Mucosa of stomach (tissue), 1 donor: ENCODE measurements at regions not wholly inside any gene's neighbourhood (a gene's known extent, or its start where the extent isn't known, plus 50 kb on each side); places are given as distances from the start of the nearest gene placed in this dataset.

Experiments used
- H3K27me3 ChIP-seq: one replicate; pipeline ENCODE4 v1.7.0; 2013; ENCODE audit warnings: mild to moderate bottlenecking, low read length; ENCODE audit not compliant: control insufficient read depth, insufficient read depth
- H3K36me3 ChIP-seq: one replicate; pipeline ENCODE4 v1.7.0; 2013; ENCODE audit warnings: low read length; ENCODE audit not compliant: control insufficient read depth, insufficient read depth
- H3K4me1 ChIP-seq: one replicate; pipeline ENCODE4 v1.7.0; 2013; ENCODE audit warnings: mild to moderate bottlenecking, low read length; ENCODE audit not compliant: control insufficient read depth, insufficient read depth
- H3K4me3 ChIP-seq: one replicate; pipeline ENCODE4 v1.7.0; 2013; ENCODE audit warnings: low read length
- H3K9ac ChIP-seq: one replicate; pipeline ENCODE4 v1.7.0; 2013; ENCODE audit warnings: mild to moderate bottlenecking, low read length, moderate library complexity
- H3K9me3 ChIP-seq: one replicate; pipeline ENCODE4 v1.7.0; 2013; ENCODE audit warnings: mild to moderate bottlenecking, low read length, moderate library complexity; ENCODE audit not compliant: control insufficient read depth
- donor health status: Pancreatic carcinoma.

GRCh38 chr11:134878785-134879184, 466.7 kb upstream of the B3GAT1 start:
- H3K4me1 ChIP-seq = no peaks in the 10 kb centered on the region
- H3K4me3 ChIP-seq = no peak overlapping the region
- H3K36me3 ChIP-seq = no peaks in the 10 kb centered on the region
- H3K27me3 ChIP-seq = no peaks in the 10 kb centered on the region
- H3K9ac ChIP-seq = no peak overlapping the region
- no peaks in the 10 kb centered on the region for H3K9me3 ChIP-seq

GRCh38 chr11:134876226-134876625, 464.2 kb upstream of the B3GAT1 start:
- Histone ChIP-seq H3K36me3 (no peaks in the 10 kb centered on the region), H3K9ac (no peak overlapping the region), H3K4me1 (no peaks in the 10 kb centered on the region), H3K27me3 (no peaks in the 10 kb centered on the region), H3K4me3 (no peak overlapping the region), H3K9me3 (no peaks in the 10 kb centered on the region)

GRCh38 chr11:134866981-134867675, 455.1 kb upstream of the B3GAT1 start:
- no peaks in the 10 kb centered on the region for H3K27me3 ChIP-seq
- H3K9me3 ChIP-seq = no peaks in the 10 kb centered on the region
- no peak overlapping the region for H3K4me3 ChIP-seq
- H3K36me3 ChIP-seq = no peaks in the 10 kb centered on the region
- H3K4me1 ChIP-seq = no peaks in the 10 kb centered on the region
- no peak overlapping the region for H3K9ac ChIP-seq

- Histone ChIP-seq H3K27me3 (no peaks in the 10 kb centered on the region), H3K9me3 (no peaks in the 10 kb centered on the region), H3K9ac (no peak overlapping the region), H3K36me3 (no peaks in the 10 kb centered on the region), H3K4me1 (no peaks in the 10 kb centered on the region), H3K4me3 (no peak overlapping the region)
Observed at GRCh38 chr11:134866215-134866614, 454.2 kb upstream of the B3GAT1 start.

GRCh38 chr11:134864968-134865305, 452.9 kb upstream of the B3GAT1 start:
- H3K4me3 ChIP-seq = no peak overlapping the region
- no peaks in the 10 kb centered on the region for H3K9me3 ChIP-seq
- H3K36me3 ChIP-seq = no peaks in the 10 kb centered on the region
- no peaks in the 10 kb centered on the region for H3K4me1 ChIP-seq
- no peak overlapping the region for H3K9ac ChIP-seq
- H3K27me3 ChIP-seq = no peaks in the 10 kb centered on the region

GRCh38 chr11:134864233-134864967, 452.4 kb upstream of the B3GAT1 start:
- Histone ChIP-seq H3K27me3 (no peaks in the 10 kb centered on the region), H3K9ac (no peak overlapping the region), H3K4me1 (no peaks in the 10 kb centered on the region), H3K4me3 (no peak overlapping the region), H3K36me3 (no peaks in the 10 kb centered on the region), H3K9me3 (no peaks in the 10 kb centered on the region)

- no peaks in the 10 kb centered on the region for H3K27me3 ChIP-seq
Observed at GRCh38 chr11:134863294-134863693, 451.3 kb upstream of the B3GAT1 start.

GRCh38 chr11:134862587-134863195, 450.6 kb upstream of the B3GAT1 start:
- Histone ChIP-seq H3K9me3 (no peaks in the 10 kb centered on the region), H3K27me3 (no peaks in the 10 kb centered on the region), H3K4me3 (no peak overlapping the region), H3K4me1 (no peaks in the 10 kb centered on the region), H3K9ac (no peak overlapping the region), H3K36me3 (no peaks in the 10 kb centered on the region)

More at GRCh38 chr11:134863294-134863693, 451.3 kb upstream of the B3GAT1 start:
- Histone ChIP-seq H3K9me3 (no peaks in the 10 kb centered on the region), H3K4me3 (no peak overlapping the region), H3K36me3 (no peaks in the 10 kb centered on the region), H3K4me1 (no peaks in the 10 kb centered on the region), H3K9ac (no peak overlapping the region)

GRCh38 chr11:134862105-134862502, 450.1 kb upstream of the B3GAT1 start:
- Histone ChIP-seq H3K4me1 (no peaks in the 10 kb centered on the region), H3K9ac (no peak overlapping the region), H3K4me3 (no peak overlapping the region), H3K36me3 (no peaks in the 10 kb centered on the region), H3K9me3 (no peaks in the 10 kb centered on the region), H3K27me3 (no peaks in the 10 kb centered on the region)

GRCh38 chr11:134861490-134862104, 449.6 kb upstream of the B3GAT1 start:
- Histone ChIP-seq H3K36me3 (no peaks in the 10 kb centered on the region), H3K9me3 (no peaks in the 10 kb centered on the region), H3K9ac (no peak overlapping the region), H3K4me3 (no peak overlapping the region), H3K4me1 (no peaks in the 10 kb centered on the region), H3K27me3 (no peaks in the 10 kb centered on the region)

GRCh38 chr11:134858783-134859480, 446.9 kb upstream of the B3GAT1 start:
- Histone ChIP-seq H3K4me1 (no peaks in the 10 kb centered on the region), H3K27me3 (no peaks in the 10 kb centered on the region)

More at GRCh38 chr11:134858783-134859480, 446.9 kb upstream of the B3GAT1 start:
- H3K9ac ChIP-seq = no peak overlapping the region
- H3K36me3 ChIP-seq = no peaks in the 10 kb centered on the region
- no peak overlapping the region for H3K4me3 ChIP-seq
- H3K9me3 ChIP-seq = no peaks in the 10 kb centered on the region
